K562 (cell line): ENCODE measurements at regions not wholly inside any gene's neighbourhood (a gene's known extent, or its start where the extent isn't known, plus 50 kb on each side); places are given as distances from the start of the nearest gene placed in this dataset.

ENCODE experiments used
- ATAC-seq: fragments of 200-7000 bp; cut with Tn5 transposase; 3 replicates; pipeline ENCODE4 v1.9.1; 2020; ENCODE audit warnings: moderate library complexity
- BruUV-seq: library from RNA; stranded (reverse); fragments of 400-500 nt; replicated peaks from 2 replicates; lab custom pipeline; 2021; lab: Mats Ljungman, UMichigan
- CTCF ChIA-PET: fragments of 300-600 bp; formaldehyde crosslinking; extraction: SDS; loops from one replicate; lab custom pipeline; 2021; ENCODE audit warnings: low intra/inter-chr PET ratio; lab: Yijun Ruan, JAX
- POLR2A ChIA-PET: fragments of 300-600, 350-650 bp; sonication (Branson Sonifier 250); formaldehyde crosslinking; extraction: SDS; loops from one replicate; lab custom pipeline; 2021; ENCODE audit warnings: antibody characterized with exemption, inconsistent platforms; lab: Yijun Ruan, JAX
- DNase-seq, 4 experiments: peaks; one replicate each; pipeline versions ENCODE4 v3.0.0 to v3.0.0-alpha.2; 2011 to 2018; ENCODE audit warnings: low spot score in 3 of 4, mixed read lengths in 3 of 4; ENCODE audit errors: extremely low read depth in 1 of 4
- FAIRE-seq: peaks from 2 replicates; lab custom pipeline; 2011; peaks lifted over from hg19 to GRCh38; lab: Jason Lieb, UNC
- H2AFZ ChIP-seq: 2 replicates; pipeline ENCODE4 v1.6.0; 2011; ENCODE audit warnings: low read depth, low read length, control low read depth, inconsistent platforms
- H3K27ac ChIP-seq: fragments of 200-600 bp; 3 replicates; pipeline ENCODE4 v1.8.0; 2011; ENCODE audit warnings: low read depth, mild to moderate bottlenecking, control low read depth, inconsistent platforms, low read length, moderate library complexity, mixed read lengths; ENCODE audit errors: extremely low read depth
- H3K27me3 ChIP-seq, 2 experiments: fragments of 300-600 bp in 1 of 2; 2 replicates in 1 of 2; 3 replicates in 1 of 2; pipeline versions ENCODE4 v1.6.0 to v1.8.0; 2011; ENCODE audit warnings: inconsistent platforms in 2 of 2, low read length in 2 of 2, mild to moderate bottlenecking in 1 of 2, mixed read lengths in 1 of 2, moderate library complexity in 1 of 2; ENCODE audit not compliant: control insufficient read depth in 2 of 2, insufficient read depth in 2 of 2
- H3K36me3 ChIP-seq: fragments of 300-600 bp; 3 replicates; pipeline ENCODE4 v1.8.0; 2011; ENCODE audit warnings: mild to moderate bottlenecking, low read length, inconsistent platforms; ENCODE audit not compliant: control insufficient read depth, insufficient read depth
- H3K4me1 ChIP-seq, 2 experiments: fragments of 200-600 bp in 1 of 2; replicated peaks in 1 of 2; 2 replicates in 1 of 2; 3 replicates in 1 of 2; pipeline versions ENCODE4 v1.5.1 to v1.8.0; 2011; ENCODE audit warnings: inconsistent platforms in 2 of 2, low read length in 2 of 2, mild to moderate bottlenecking in 1 of 2, mixed read lengths in 1 of 2, moderate library complexity in 1 of 2; ENCODE audit not compliant: control insufficient read depth in 2 of 2, insufficient read depth in 2 of 2
- H3K4me2 ChIP-seq: 2 replicates; pipeline ENCODE4 v1.6.1; 2011; ENCODE audit warnings: low read length, control low read depth, inconsistent platforms, mixed read lengths; ENCODE audit not compliant: insufficient read depth
- H3K4me3 ChIP-seq: fragments of 200-600 bp; sonication (generic), shearing (Covaris generic); 2 replicates; pipeline ENCODE4 v1.5.1; 2016; ENCODE audit warnings: control low read depth, inconsistent platforms
- H3K79me2 ChIP-seq: fragments of 200-600 bp; 3 replicates; pipeline ENCODE4 v1.8.0; 2011; ENCODE audit warnings: low read length, inconsistent platforms; ENCODE audit not compliant: control insufficient read depth, insufficient read depth
- H3K9ac ChIP-seq, 2 experiments: 2 replicates each; pipeline versions ENCODE4 v1.6.0 to v1.6.1; 2011; ENCODE audit warnings: low read depth in 2 of 2, low read length in 2 of 2, control low read depth in 1 of 2, inconsistent platforms in 1 of 2, mild to moderate bottlenecking in 1 of 2, mixed read lengths in 1 of 2; ENCODE audit not compliant: insufficient read depth in 1 of 2
- H3K9me1 ChIP-seq: one replicate; pipeline ENCODE4 v1.6.0; 2011; ENCODE audit warnings: inconsistent platforms, mild to moderate bottlenecking, low read length, moderate library complexity; ENCODE audit not compliant: control insufficient read depth, insufficient read depth
- H3K9me3 ChIP-seq: replicated peaks from 2 replicates; pipeline ENCODE4 v1.5.1; 2011; ENCODE audit warnings: low read depth, low read length, inconsistent platforms; ENCODE audit not compliant: control insufficient read depth, insufficient read depth
- H4K20me1 ChIP-seq: replicated peaks from 2 replicates; pipeline ENCODE4 v1.6.1; 2011; ENCODE audit warnings: low read length, inconsistent platforms, mixed read lengths; ENCODE audit not compliant: control insufficient read depth, insufficient read depth
- ETS2 ChIP-seq: IDR thresholded peaks from 2 replicates; pipeline ENCODE4 v1.6.1; 2016; ENCODE audit warnings: borderline replicate concordance, missing genetic modification characterization, mild to moderate bottlenecking, moderate library complexity, missing compliant biosample characterization; ENCODE audit not compliant: poor library complexity, severe bottlenecking
- HDAC1 ChIP-seq, 2 experiments: fragments of 450-650 bp; IDR thresholded peaks; 2 replicates each; pipeline ENCODE4 v1.6.1; 2016 to 2017; ENCODE audit warnings: inconsistent platforms in 1 of 2, mild to moderate bottlenecking in 1 of 2, moderate library complexity in 1 of 2
- MCM3 ChIP-seq: fragments of 450-650 bp; IDR thresholded peaks from 2 replicates; pipeline ENCODE4 v1.6.1; 2016
- TBL1XR1 ChIP-seq, 2 experiments: IDR thresholded peaks; 2 replicates each; pipeline ENCODE4 v1.6.1; 2012; ENCODE audit warnings: improper control_type of control experiment in 2 of 2, low read length in 2 of 2, mild to moderate bottlenecking in 1 of 2
- ZC3H11A ChIP-seq: IDR thresholded peaks from 2 replicates; pipeline ENCODE4 v1.6.1; 2012; ENCODE audit warnings: low read depth, low read length, improper control_type of control experiment
- ZHX1 ChIP-seq: fragments of 150-350 bp; conservative IDR thresholded peaks from 2 replicates; pipeline ENCODE4 v1.6.1; 2014; ENCODE audit warnings: low read length
- ZNF133 ChIP-seq: fragments of 250-450 bp; sonication (Bioruptor Pico); IDR thresholded peaks from 2 replicates; pipeline ENCODE4 v1.4.0; 2020; ENCODE audit warnings: mild to moderate bottlenecking
- ZNF232 ChIP-seq: sonication (generic); formaldehyde crosslinking; IDR thresholded peaks from 2 replicates; pipeline ENCODE4 v1.8.0; 2022; ENCODE audit warnings: mild to moderate bottlenecking, missing genetic modification reagents
- ZNF76 ChIP-seq: fragments of 250-450 bp; sonication (Bioruptor Pico); IDR thresholded peaks from 2 replicates; pipeline ENCODE4 v1.4.0; 2020; ENCODE audit warnings: mild to moderate bottlenecking, moderate library complexity, borderline replicate concordance
- ZNF780A ChIP-seq: fragments of 250-450 bp; sonication (Bioruptor Pico); IDR thresholded peaks from 2 replicates; pipeline ENCODE4 v1.5.0; 2021; ENCODE audit warnings: mild to moderate bottlenecking
- WGBS: fragments of 100-300 bp; shearing (Covaris generic); methylation state at CpG from one replicate; pipeline ENCODE4 v1.1.6; 2016; ENCODE audit warnings: low coverage, mixed read lengths; ENCODE audit not compliant: insufficient coverage; ENCODE audit errors: missing lambda C conversion rate; 5-methylcytosine and 5-hydroxymethylcytosine counted together
- in situ Hi-C: fragments of 300-500 bp; cut with MboI; formaldehyde crosslinking; loops from 4 replicates; pipeline ENCODE4 v1.15.0; 2018; ENCODE audit warnings: inconsistent platforms, mixed read lengths
- intact Hi-C: fragments of 100-400 bp; cut with micrococcal nuclease; formaldehyde crosslinking; loops from 2 replicates; pipeline ENCODE4 v1.14.2; 2022
- TF ChIP-seq, protein P1 (sequence below), 3 experiments: IDR thresholded peaks in 2 of 3; conservative IDR thresholded peaks in 1 of 3; 2 replicates each; pipeline ENCODE4 v1.5.1; 2011 to 2012; ENCODE audit warnings: low read length in 3 of 3, mild to moderate bottlenecking in 3 of 3, control low read depth in 2 of 3, improper control_type of control experiment in 1 of 3, inconsistent platforms in 1 of 3, low read depth in 1 of 3, mixed read lengths in 1 of 3, moderate library complexity in 1 of 3; ENCODE audit not compliant: insufficient read depth in 2 of 3

- H3K9ac ChIP-seq: no peak overlapping the region
- POLR2A ChIA-PET: no interaction called here
- no peaks in the 10 kb centered on the region for H3K36me3 ChIP-seq
- H3K79me2 ChIP-seq: no peaks in the 10 kb centered on the region
- H3K4me2 ChIP-seq: no peak overlapping the region
- H3K9me1 ChIP-seq: no peaks in the 10 kb centered on the region
- WGBS: 18% methylated on average over 3 of the region's 3 CpGs
- intact Hi-C loops: no loop called here
- no peaks in the 10 kb centered on the region for H3K27me3 ChIP-seq
- no TSS peak for BruUV-seq
- no peak overlapping the region for H3K27ac ChIP-seq
- no peak overlapping the region for H2AFZ ChIP-seq
- DNase-seq (no peak), FAIRE-seq (no peak)
- H3K9me3 ChIP-seq: no peaks in the 10 kb centered on the region
- in situ Hi-C loops: no loop called here
- no peak for TF ChIP-seq ZNF780A (CRISPR knock-in tag)
- no peak for TF ChIP-seq ZHX1
- TF ChIP-seq ZNF232: no peak
- TF ChIP-seq ETS2 (tag): no peak
- TF ChIP-seq, protein P1, sequence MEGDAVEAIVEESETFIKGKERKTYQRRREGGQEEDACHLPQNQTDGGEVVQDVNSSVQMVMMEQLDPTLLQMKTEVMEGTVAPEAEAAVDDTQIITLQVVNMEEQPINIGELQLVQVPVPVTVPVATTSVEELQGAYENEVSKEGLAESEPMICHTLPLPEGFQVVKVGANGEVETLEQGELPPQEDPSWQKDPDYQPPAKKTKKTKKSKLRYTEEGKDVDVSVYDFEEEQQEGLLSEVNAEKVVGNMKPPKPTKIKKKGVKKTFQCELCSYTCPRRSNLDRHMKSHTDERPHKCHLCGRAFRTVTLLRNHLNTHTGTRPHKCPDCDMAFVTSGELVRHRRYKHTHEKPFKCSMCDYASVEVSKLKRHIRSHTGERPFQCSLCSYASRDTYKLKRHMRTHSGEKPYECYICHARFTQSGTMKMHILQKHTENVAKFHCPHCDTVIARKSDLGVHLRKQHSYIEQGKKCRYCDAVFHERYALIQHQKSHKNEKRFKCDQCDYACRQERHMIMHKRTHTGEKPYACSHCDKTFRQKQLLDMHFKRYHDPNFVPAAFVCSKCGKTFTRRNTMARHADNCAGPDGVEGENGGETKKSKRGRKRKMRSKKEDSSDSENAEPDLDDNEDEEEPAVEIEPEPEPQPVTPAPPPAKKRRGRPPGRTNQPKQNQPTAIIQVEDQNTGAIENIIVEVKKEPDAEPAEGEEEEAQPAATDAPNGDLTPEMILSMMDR (IDR thresholded peaks at IDR 0.05 in 2 of 3, conservative IDR thresholded peaks at IDR 0.05 in 1 of 3; ENCODE audit: insufficient read depth in 2 of 3, low read depth in 1 of 3, low read length in 3 of 3): no peak
- no peak for TF ChIP-seq ZC3H11A
- TF ChIP-seq HDAC1 (IDR thresholded peaks at IDR 0.05): no peak
- TF ChIP-seq TBL1XR1 (IDR thresholded peaks at IDR 0.05; ENCODE audit: low read length in 2 of 2): no peak
- TF ChIP-seq MCM3: no peak
- TF ChIP-seq ZNF133 (CRISPR knock-in tag): no peak
- TF ChIP-seq ZNF76: no peak
- TF ChIP-seq, all 486 proteins: peak for 0
- CTCF ChIA-PET: no interaction called here
- Histone ChIP-seq H4K20me1 (no peaks in the 10 kb centered on the region), H3K4me3 (no peak overlapping the region), H3K4me1 (no peaks in the 10 kb centered on the region)
- ATAC-seq: no peak
Measured at GRCh38 chr4:31905363-31905762, 1185.2 kb downstream of the PCDH7 start.
